NCI-H146 treated with DMSO at 0.1 percent for 48 hours (cell line): ENCODE measurements at regions not wholly inside any gene's neighbourhood (a gene's known extent, or its start where the extent isn't known, plus 50 kb on each side); places are given as distances from the start of the nearest gene placed in this dataset.
"Not testable (repeated sequence)": the region's sequence is repeated elsewhere in the genome, so short reads cannot be mapped to it uniquely, and the experiment has no call there.

Experiments
- DNase-seq: peaks from one replicate; lab custom pipeline; 2025; ENCODE audit not compliant: unreplicated experiment; lab: John Stamatoyannopoulos, UW

GRCh38 chr7:113610572-113610971 lies 308.2 kb downstream of the PPP1R3A start:
- DNase-seq = no peak

GRCh38 chr7:113608782-113609181 lies 310.0 kb downstream of the PPP1R3A start:
- DNase-seq = no peak

GRCh38 chr7:113606325-113606724 lies 312.5 kb downstream of the PPP1R3A start:
- no peak for DNase-seq

- not testable (repeated sequence) for DNase-seq
These were observed 318.4 kb downstream of the PPP1R3A start for GRCh38 chr7:113600428-113600827.

- not testable (repeated sequence) for DNase-seq
These were observed 325.4 kb downstream of the PPP1R3A start for GRCh38 chr7:113593455-113593854.

- DNase-seq = not testable (repeated sequence)
These were observed 325.9 kb downstream of the PPP1R3A start for GRCh38 chr7:113592924-113593323.

- DNase-seq = no peak
These were observed 336.3 kb downstream of the PPP1R3A start for GRCh38 chr7:113582471-113582870.

- DNase-seq = not testable (repeated sequence)
These were observed 355.6 kb downstream of the PPP1R3A start for GRCh38 chr7:113563257-113563656.

GRCh38 chr7:113562801-113563200 lies 356.0 kb downstream of the PPP1R3A start:
- DNase-seq = no peak

GRCh38 chr7:113562242-113562641 lies 356.6 kb downstream of the PPP1R3A start:
- DNase-seq = no peak

- DNase-seq = no peak
These were observed 357.4 kb downstream of the PPP1R3A start for GRCh38 chr7:113561446-113561845.

- no peak for DNase-seq
These were observed 367.8 kb downstream of the PPP1R3A start for GRCh38 chr7:113550966-113551365.

GRCh38 chr7:113548561-113548960 lies 370.2 kb downstream of the PPP1R3A start:
- no peak for DNase-seq

GRCh38 chr7:113548137-113548536 lies 370.7 kb downstream of the PPP1R3A start:
- DNase-seq = no peak

- DNase-seq = no peak
These were observed 397.3 kb downstream of the PPP1R3A start for GRCh38 chr7:113521468-113521867.

GRCh38 chr7:113519472-113519871 lies 399.3 kb downstream of the PPP1R3A start:
- no peak for DNase-seq

- DNase-seq = no peak
These were observed 386.3 kb upstream of the SMIM30 start for GRCh38 chr7:113504691-113505090.

- no peak for DNase-seq
These were observed 385.8 kb upstream of the SMIM30 start for GRCh38 chr7:113504142-113504541.

- DNase-seq = not testable (repeated sequence)
These were observed 378.2 kb upstream of the SMIM30 start for GRCh38 chr7:113496586-113496985.

GRCh38 chr7:113494797-113495566 lies 376.6 kb upstream of the SMIM30 start:
- not testable (repeated sequence) for DNase-seq

- DNase-seq = no peak
These were observed 373.0 kb upstream of the SMIM30 start for GRCh38 chr7:113491305-113491704.

GRCh38 chr7:113487925-113488731 lies 369.8 kb upstream of the SMIM30 start:
- DNase-seq = no peak
